ENCODE measurements at regions not wholly inside any gene's neighbourhood (a gene's known extent, or its start where the extent isn't known, plus 50 kb on each side); places are given as distances from the start of the nearest gene placed in this dataset.

DNA sequence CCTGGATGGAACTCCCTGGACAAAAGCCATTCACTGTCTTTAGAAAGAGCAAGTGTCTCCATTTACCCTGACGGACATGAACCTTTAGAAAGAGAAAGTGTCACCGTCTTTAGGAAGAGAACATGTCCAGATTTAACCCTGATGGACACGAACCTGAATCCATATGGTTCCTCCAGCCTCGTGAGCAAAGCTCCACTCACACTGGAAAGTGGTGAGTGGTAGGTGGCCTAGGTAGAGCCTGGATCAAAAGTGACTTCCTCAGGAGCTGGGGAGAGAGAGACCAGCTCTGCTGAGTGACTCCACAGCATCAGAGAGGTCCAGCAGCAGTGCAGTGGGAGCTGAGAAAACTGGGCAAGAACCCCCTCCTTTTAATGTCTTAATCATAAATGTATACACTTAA is 59.8 kb upstream of the IRS2 start (continued):
- TF ChIP-seq FOSL2 (IDR thresholded peaks at IDR 0.05; ENCODE audit: borderline replicate concordance, low read depth) (no peak), EP300 (IDR thresholded peaks at IDR 0.05; ENCODE audit: borderline replicate concordance in 1 of 2, low read depth in 1 of 2, low read length in 1 of 2) (no peak), FOXM1 (IDR thresholded peaks at IDR 0.05; ENCODE audit: low read depth) (no peak), MXI1 (IDR thresholded peaks at IDR 0.05; ENCODE audit: low read depth, low read length) (no peak), JUND (IDR thresholded peaks at IDR 0.05) (no peak), TCF12 (IDR thresholded peaks at IDR 0.05) (no peak)

- H3F3A ChIP-seq (replicated peaks; ENCODE audit: insufficient read depth): peaks cover 16% of the 10 kb centered on the region
- peak overlapping the region; percentile 68 for H2AFZ ChIP-seq (ENCODE audit: low read depth)
- H3K27me3 ChIP-seq (ENCODE audit: insufficient read depth): no peaks in the 10 kb centered on the region
- no peak overlapping the region for H3K9ac ChIP-seq
- no peaks in the 10 kb centered on the region for H3K79me2 ChIP-seq (ENCODE audit: insufficient read depth)
- H3K27ac ChIP-seq (ENCODE audit: low read depth in 2 of 2, low read length in 1 of 2): peak overlapping the region in 1 of 2 experiments; percentile 33; a peak in 2 of 4 replicates
- no peaks in the 10 kb centered on the region for H3K9me2 ChIP-seq
- ChIA-PET POLR2A (no interaction called here), CTCF (no interaction called here)
- no peak overlapping the region for H3K4me3 ChIP-seq (ENCODE audit: low read depth in 2 of 2, low read length in 1 of 2)
- TF ChIP-seq MEF2A (IDR thresholded peaks at IDR 0.05; ENCODE audit: borderline replicate concordance, low read depth) (no peak), FOXJ3 (CRISPR knock-in tag; IDR thresholded peaks at IDR 0.05) (no peak), JUND (IDR thresholded peaks at IDR 0.05) (0 out of 2 replicates have a peak, but pooled peaks have one; percentile 20), NFIC (IDR thresholded peaks at IDR 0.05; ENCODE audit: borderline replicate concordance) (0 out of 2 replicates have a peak, but pooled peaks have one; percentile 2), TEAD4 (IDR thresholded peaks at IDR 0.05; ENCODE audit: borderline replicate concordance, insufficient read depth) (no peak), TCF12 (IDR thresholded peaks at IDR 0.05) (0 out of 2 replicates have a peak, but pooled peaks have one; percentile 37)
- TF ChIP-seq, protein P1, sequence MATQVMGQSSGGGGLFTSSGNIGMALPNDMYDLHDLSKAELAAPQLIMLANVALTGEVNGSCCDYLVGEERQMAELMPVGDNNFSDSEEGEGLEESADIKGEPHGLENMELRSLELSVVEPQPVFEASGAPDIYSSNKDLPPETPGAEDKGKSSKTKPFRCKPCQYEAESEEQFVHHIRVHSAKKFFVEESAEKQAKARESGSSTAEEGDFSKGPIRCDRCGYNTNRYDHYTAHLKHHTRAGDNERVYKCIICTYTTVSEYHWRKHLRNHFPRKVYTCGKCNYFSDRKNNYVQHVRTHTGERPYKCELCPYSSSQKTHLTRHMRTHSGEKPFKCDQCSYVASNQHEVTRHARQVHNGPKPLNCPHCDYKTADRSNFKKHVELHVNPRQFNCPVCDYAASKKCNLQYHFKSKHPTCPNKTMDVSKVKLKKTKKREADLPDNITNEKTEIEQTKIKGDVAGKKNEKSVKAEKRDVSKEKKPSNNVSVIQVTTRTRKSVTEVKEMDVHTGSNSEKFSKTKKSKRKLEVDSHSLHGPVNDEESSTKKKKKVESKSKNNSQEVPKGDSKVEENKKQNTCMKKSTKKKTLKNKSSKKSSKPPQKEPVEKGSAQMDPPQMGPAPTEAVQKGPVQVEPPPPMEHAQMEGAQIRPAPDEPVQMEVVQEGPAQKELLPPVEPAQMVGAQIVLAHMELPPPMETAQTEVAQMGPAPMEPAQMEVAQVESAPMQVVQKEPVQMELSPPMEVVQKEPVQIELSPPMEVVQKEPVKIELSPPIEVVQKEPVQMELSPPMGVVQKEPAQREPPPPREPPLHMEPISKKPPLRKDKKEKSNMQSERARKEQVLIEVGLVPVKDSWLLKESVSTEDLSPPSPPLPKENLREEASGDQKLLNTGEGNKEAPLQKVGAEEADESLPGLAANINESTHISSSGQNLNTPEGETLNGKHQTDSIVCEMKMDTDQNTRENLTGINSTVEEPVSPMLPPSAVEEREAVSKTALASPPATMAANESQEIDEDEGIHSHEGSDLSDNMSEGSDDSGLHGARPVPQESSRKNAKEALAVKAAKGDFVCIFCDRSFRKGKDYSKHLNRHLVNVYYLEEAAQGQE (IDR thresholded peaks at IDR 0.05; ENCODE audit: low read depth, low read length): no peak
- H3K9me3 ChIP-seq: no peaks in the 10 kb centered on the region
- no peaks in the 10 kb centered on the region for H4K20me1 ChIP-seq (ENCODE audit: insufficient read depth)
- no peaks in the 10 kb centered on the region for H3K36me3 ChIP-seq (replicated peaks in 1 of 2; ENCODE audit: control insufficient read depth in 1 of 2, insufficient read depth in 2 of 2, low read length in 1 of 2)
- WGBS (ENCODE audit: low lambda C conversion rate): 64% methylated on average over 9 of the region's 9 CpGs
- no peak for DNase-seq
- peaks cover 0 to 14% of the 10 kb centered on the region in 2 experiments; a peak in 1 of 4 replicates for H3K4me1 ChIP-seq (ENCODE audit: control insufficient read depth in 1 of 2, insufficient read depth in 2 of 2, low read depth in 1 of 2, low read length in 1 of 2)
- H3K4me2 ChIP-seq: peak overlapping the region; percentile 50
Observed at GRCh38 chr13:109844396-109844795, 58.0 kb upstream of the IRS2 start.

GRCh38 chr13:109843695-109844094 is 57.3 kb upstream of the IRS2 start:
- POLR2A ChIA-PET: no interaction called here
- H3F3A ChIP-seq (replicated peaks; ENCODE audit: insufficient read depth): peaks cover 16% of the 10 kb centered on the region
- H3K36me3 ChIP-seq (replicated peaks in 1 of 2; ENCODE audit: control insufficient read depth in 1 of 2, insufficient read depth in 2 of 2, low read length in 1 of 2): no peaks in the 10 kb centered on the region
- no peaks in the 10 kb centered on the region for H3K9me3 ChIP-seq
- H4K20me1 ChIP-seq (ENCODE audit: insufficient read depth): no peaks in the 10 kb centered on the region
- CTCF ChIA-PET: no interaction called here
- no peak overlapping the region for H3K4me3 ChIP-seq (ENCODE audit: low read depth in 2 of 2, low read length in 1 of 2)
- peaks cover 0 to 14% of the 10 kb centered on the region in 2 experiments; a peak in 1 of 4 replicates for H3K4me1 ChIP-seq (ENCODE audit: control insufficient read depth in 1 of 2, insufficient read depth in 2 of 2, low read depth in 1 of 2, low read length in 1 of 2)
- H3K27me3 ChIP-seq (ENCODE audit: insufficient read depth): no peaks in the 10 kb centered on the region
- no peaks in the 10 kb centered on the region for H3K79me2 ChIP-seq (ENCODE audit: insufficient read depth)
- H3K9me2 ChIP-seq: no peaks in the 10 kb centered on the region
- no peak for TF ChIP-seq RCOR1 (IDR thresholded peaks at IDR 0.05; ENCODE audit: low read length)
- TF ChIP-seq ZBTB33 (IDR thresholded peaks at IDR 0.05; ENCODE audit: borderline replicate concordance, low read depth): no peak
- no peak for DNase-seq
- no peak overlapping the region for H3K27ac ChIP-seq (ENCODE audit: low read depth in 2 of 2, low read length in 1 of 2)
- WGBS (ENCODE audit: low lambda C conversion rate): 94% methylated on average over 8 of the region's 8 CpGs
- no peak overlapping the region for H3K4me2 ChIP-seq
- no peak overlapping the region for H3K9ac ChIP-seq
- no peak overlapping the region; the same call in 1 of the 2 replicates for H2AFZ ChIP-seq (ENCODE audit: low read depth)
